Tibial nerve (tissue), 4 donors: ENCODE measurements at regions not wholly inside any gene's neighbourhood (a gene's known extent, or its start where the extent isn't known, plus 50 kb on each side); places are given as distances from the start of the nearest gene placed in this dataset.

ENCODE experiments used
- DNase-seq, 2 donors: peaks; one replicate each; pipeline ENCODE4 v3.0.0-alpha.2; 2019; ENCODE audit warnings: low spot score in 2 of 2
- H3K27ac ChIP-seq, 4 donors: fragments of 200-600 bp; sonication (generic) in 3 of 4; one replicate each; pipeline ENCODE4 v1.5.1; 2017 to 2019; ENCODE audit warnings: mild to moderate bottlenecking in 1 of 4
- H3K27me3 ChIP-seq, 2 donors: fragments of 200-600 bp; sonication (generic) in 1 of 2; one replicate each; pipeline versions ENCODE4 v1.5.1 to v1.6.0; 2017 to 2019
- H3K36me3 ChIP-seq, 3 donors: fragments of 200-600 bp; sonication (generic); one replicate each; pipeline ENCODE4 v1.5.1; 2018 to 2019
- H3K4me1 ChIP-seq, 4 donors: fragments of 200-600 bp; sonication (generic) in 3 of 4; one replicate each; pipeline ENCODE4 v1.5.1; 2017 to 2019
- H3K4me3 ChIP-seq, 4 donors: fragments of 200-600 bp; sonication (generic) in 3 of 4; one replicate each; pipeline ENCODE4 v1.5.1; 2017 to 2019; ENCODE audit warnings: mild to moderate bottlenecking in 1 of 4, moderate library complexity in 1 of 4
- H3K9me3 ChIP-seq, 4 donors: fragments of 200-600 bp; sonication (generic) in 3 of 4; one replicate each; pipeline ENCODE4 v1.5.1; 2017 to 2019
- EP300 ChIP-seq, 2 donors: sonication (generic); formaldehyde crosslinking; IDR thresholded peaks; one replicate each; pipeline ENCODE4 v1.6.1; 2017; ENCODE audit warnings: antibody characterized with exemption in 2 of 2, mild to moderate bottlenecking in 1 of 2
- POLR2A ChIP-seq, 2 donors: fragments of 450-650 bp; IDR thresholded peaks; one replicate each; pipeline ENCODE4 v1.6.1; 2017; ENCODE audit warnings: antibody characterized with exemption in 2 of 2, mild to moderate bottlenecking in 2 of 2, moderate library complexity in 2 of 2
- WGBS, 2 donors: methylation state at CpG; one replicate each; pipeline ENCODE4 v1.1.5; 2018; 5-methylcytosine and 5-hydroxymethylcytosine counted together
- TF ChIP-seq, protein P1 (sequence below), 5 experiments: fragments of 200-600 bp in 3 of 5; fragments of 450-650 bp in 2 of 5; sonication (generic) in 3 of 5; IDR thresholded peaks; one replicate each; pipeline ENCODE4 v1.5.1; 2016 to 2019; ENCODE audit warnings: antibody characterized with exemption in 5 of 5, mild to moderate bottlenecking in 3 of 5, moderate library complexity in 2 of 5

DNA sequence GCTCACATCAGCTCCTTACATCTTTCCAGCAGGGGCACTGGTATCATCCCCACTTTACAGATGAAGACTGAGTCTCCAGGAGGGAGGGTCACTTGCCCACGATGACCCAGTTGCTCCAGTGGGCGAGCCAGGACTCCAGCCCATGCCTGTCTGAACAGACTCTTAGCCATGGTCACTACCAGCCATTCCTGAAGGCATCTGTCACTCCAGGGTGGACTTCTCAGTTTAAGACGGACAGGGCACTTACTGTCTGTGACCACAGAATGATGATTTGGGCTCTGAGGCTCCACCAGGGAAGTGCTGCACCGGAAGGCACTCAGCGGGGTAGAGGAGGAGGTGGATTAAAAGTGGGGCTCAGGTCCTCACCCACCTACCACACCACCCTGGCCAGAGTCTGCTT lies 104.0 kb upstream of the SLC6A6 start:
- Histone ChIP-seq H3K4me1 (peaks cover 0 to 6% (median 0%) of the 10 kb centered on the region in 4 donors), H3K36me3 (no peaks in the 10 kb centered on the region), H3K9me3 (no peaks in the 10 kb centered on the region), H3K4me3 (no peak overlapping the region), H3K27ac (no peak overlapping the region), H3K27me3 (no peaks in the 10 kb centered on the region)
- no peak for TF ChIP-seq POLR2A (IDR thresholded peaks at IDR 0.05)
- WGBS, 2 donors = 80 to 93% methylated on average over 5 of the region's 5 CpGs
- no peak for DNase-seq

DNA sequence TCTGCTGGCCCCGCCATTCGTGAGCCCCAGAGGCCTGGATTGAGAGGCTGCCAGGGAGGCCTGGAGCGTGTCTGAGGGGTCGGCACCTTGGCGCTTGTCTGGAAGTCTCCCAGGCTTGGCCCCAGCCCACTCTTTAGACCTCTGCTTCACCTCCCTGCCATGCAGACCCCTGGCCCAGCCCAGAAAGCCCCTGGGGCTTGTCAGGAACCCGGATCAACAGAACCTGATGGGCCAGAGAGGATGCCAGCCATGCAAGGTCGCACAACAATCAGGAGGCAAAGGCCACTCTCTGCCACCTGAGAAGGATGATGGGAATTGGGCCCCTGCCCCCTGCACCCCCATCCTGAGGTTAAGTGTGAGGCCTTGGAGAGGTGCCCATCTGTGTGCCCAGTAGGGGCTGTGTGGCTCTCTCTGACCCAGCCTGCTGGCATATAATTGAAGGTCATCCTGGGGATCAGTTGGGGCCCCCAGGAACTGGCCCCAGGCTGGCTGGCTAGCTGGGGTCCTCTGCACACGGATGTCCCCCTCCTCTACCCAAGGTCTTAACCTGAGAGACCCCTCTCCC lies 103.3 kb upstream of the SLC6A6 start:
- Histone ChIP-seq H3K9me3 (no peaks in the 10 kb centered on the region), H3K27ac (no peak overlapping the region), H3K4me1 (peaks cover 0 to 6% (median 0%) of the 10 kb centered on the region in 4 donors), H3K27me3 (no peaks in the 10 kb centered on the region), H3K36me3 (no peaks in the 10 kb centered on the region), H3K4me3 (no peak overlapping the region)
- no peak for DNase-seq
- WGBS, 2 donors = 85 to 90% methylated on average over 7 to 8 of the region's 8 CpGs
- TF ChIP-seq, protein P1, sequence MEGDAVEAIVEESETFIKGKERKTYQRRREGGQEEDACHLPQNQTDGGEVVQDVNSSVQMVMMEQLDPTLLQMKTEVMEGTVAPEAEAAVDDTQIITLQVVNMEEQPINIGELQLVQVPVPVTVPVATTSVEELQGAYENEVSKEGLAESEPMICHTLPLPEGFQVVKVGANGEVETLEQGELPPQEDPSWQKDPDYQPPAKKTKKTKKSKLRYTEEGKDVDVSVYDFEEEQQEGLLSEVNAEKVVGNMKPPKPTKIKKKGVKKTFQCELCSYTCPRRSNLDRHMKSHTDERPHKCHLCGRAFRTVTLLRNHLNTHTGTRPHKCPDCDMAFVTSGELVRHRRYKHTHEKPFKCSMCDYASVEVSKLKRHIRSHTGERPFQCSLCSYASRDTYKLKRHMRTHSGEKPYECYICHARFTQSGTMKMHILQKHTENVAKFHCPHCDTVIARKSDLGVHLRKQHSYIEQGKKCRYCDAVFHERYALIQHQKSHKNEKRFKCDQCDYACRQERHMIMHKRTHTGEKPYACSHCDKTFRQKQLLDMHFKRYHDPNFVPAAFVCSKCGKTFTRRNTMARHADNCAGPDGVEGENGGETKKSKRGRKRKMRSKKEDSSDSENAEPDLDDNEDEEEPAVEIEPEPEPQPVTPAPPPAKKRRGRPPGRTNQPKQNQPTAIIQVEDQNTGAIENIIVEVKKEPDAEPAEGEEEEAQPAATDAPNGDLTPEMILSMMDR (IDR thresholded peaks at IDR 0.05) = no peak
- TF ChIP-seq POLR2A (IDR thresholded peaks at IDR 0.05) = no peak
- no peak for TF ChIP-seq EP300 (IDR thresholded peaks at IDR 0.05)

- Histone ChIP-seq H3K36me3 (no peaks in the 10 kb centered on the region), H3K27me3 (no peaks in the 10 kb centered on the region), H3K4me1 (peaks cover 0 to 6% (median 0%) of the 10 kb centered on the region in 4 donors), H3K27ac (no peak overlapping the region), H3K4me3 (no peak overlapping the region), H3K9me3 (no peaks in the 10 kb centered on the region)
- no peak for DNase-seq
- TF ChIP-seq, protein P1 (IDR thresholded peaks at IDR 0.05) = no peak
- TF ChIP-seq EP300 (IDR thresholded peaks at IDR 0.05) (no peak), POLR2A (IDR thresholded peaks at IDR 0.05) (no peak)
- WGBS, 2 donors = 79 to 84% methylated on average over 5 of the region's 5 CpGs
These were observed 102.6 kb upstream of the SLC6A6 start for GRCh38 chr3:14299767-14300166.

GRCh38 chr3:14300721-14301399 lies 101.5 kb upstream of the SLC6A6 start:
- H3K27me3 ChIP-seq = no peaks in the 10 kb centered on the region
- H3K9me3 ChIP-seq = no peaks in the 10 kb centered on the region
- H3K36me3 ChIP-seq = no peaks in the 10 kb centered on the region
- TF ChIP-seq POLR2A (IDR thresholded peaks at IDR 0.05) (no peak), EP300 (IDR thresholded peaks at IDR 0.05) (no peak)
- TF ChIP-seq, protein P1 (IDR thresholded peaks at IDR 0.05) = no peak
- no peak overlapping the region for H3K27ac ChIP-seq
- 67 to 68% methylated on average over 11 of the region's 11 CpGs for WGBS, 2 donors
- H3K4me3 ChIP-seq = no peak overlapping the region
- peaks cover 0 to 6% (median 0%) of the 10 kb centered on the region in 4 donors for H3K4me1 ChIP-seq
- no peak for DNase-seq

DNA sequence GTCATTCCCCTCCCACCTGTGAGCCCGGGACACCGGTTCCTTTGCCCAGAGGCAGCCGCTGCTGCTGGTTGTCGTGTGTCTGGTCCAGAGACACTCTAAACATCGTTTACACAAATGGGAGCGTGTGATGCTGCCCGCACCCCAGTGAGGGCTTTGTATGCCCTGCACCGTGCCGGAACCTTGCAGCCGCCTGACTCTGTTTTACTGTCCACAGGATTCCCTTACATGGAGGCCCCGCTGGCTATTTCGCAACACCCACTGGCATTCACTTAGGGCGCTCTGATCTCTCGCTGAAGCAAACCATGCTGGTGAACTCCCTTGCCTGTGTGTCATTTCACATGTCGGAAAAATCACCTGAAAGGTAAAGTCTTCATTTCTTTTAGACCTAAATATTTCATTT lies 100.8 kb upstream of the SLC6A6 start:
- Histone ChIP-seq H3K4me1 (peaks cover 0 to 6% (median 0%) of the 10 kb centered on the region in 4 donors), H3K36me3 (no peaks in the 10 kb centered on the region), H3K27me3 (no peaks in the 10 kb centered on the region), H3K27ac (no peak overlapping the region), H3K4me3 (no peak overlapping the region), H3K9me3 (no peaks in the 10 kb centered on the region)
- 58 to 74% methylated on average over 15 of the region's 15 CpGs for WGBS, 2 donors
- TF ChIP-seq, protein P1 (IDR thresholded peaks at IDR 0.05) = no peak
- TF ChIP-seq EP300 (IDR thresholded peaks at IDR 0.05) (no peak), POLR2A (IDR thresholded peaks at IDR 0.05) (no peak)
- no peak for DNase-seq
